HEK293 (cell line): ENCODE measurements at regions not wholly inside any gene's neighbourhood (a gene's known extent, or its start where the extent isn't known, plus 50 kb on each side); places are given as distances from the start of the nearest gene placed in this dataset.

ENCODE experiments used
- CTCF ChIA-PET: fragments of 350-600 bp; formaldehyde crosslinking; extraction: SDS; loops from one replicate; lab custom pipeline; 2021; ENCODE audit warnings: antibody characterized with exemption; lab: Yijun Ruan, JAX
- POLR2A ChIA-PET: fragments of 300-600 bp; formaldehyde crosslinking; extraction: SDS; loops from one replicate; lab custom pipeline; 2020; ENCODE audit warnings: antibody characterized with exemption, inconsistent platforms; lab: Yijun Ruan, JAX
- H3K27ac ChIP-seq: fragments of 200-500 bp; sonication (Bioruptor generic); 2 replicates; pipeline ENCODE4 v1.5.1; 2014; ENCODE audit warnings: low read depth, low read length, control low read depth, inconsistent platforms; ENCODE audit errors: extremely low read depth
- H3K36me3 ChIP-seq, 2 experiments: fragments of 200-500 bp in 1 of 2; sonication (Bioruptor generic) in 1 of 2; 1 replicate in 1 of 2; 2 replicates in 1 of 2; pipeline ENCODE4 v1.5.1; 2014 to 2017; ENCODE audit warnings: inconsistent platforms in 2 of 2, low read length in 2 of 2; ENCODE audit not compliant: control insufficient read depth in 2 of 2, insufficient read depth in 1 of 2
- H3K4me1 ChIP-seq: fragments of 200-500 bp; sonication (Bioruptor generic); 2 replicates; pipeline ENCODE4 v1.5.1; 2014; ENCODE audit warnings: mild to moderate bottlenecking, low read length, inconsistent platforms; ENCODE audit not compliant: control insufficient read depth, insufficient read depth
- H3K4me3 ChIP-seq: 2 replicates; pipeline ENCODE4 v1.5.1; 2011; ENCODE audit warnings: low read depth, mild to moderate bottlenecking, control low read depth, low read length, moderate library complexity
- H3K9me3 ChIP-seq: fragments of 200-500 bp; sonication (Bioruptor generic); 2 replicates; pipeline ENCODE4 v1.5.1; 2014; ENCODE audit warnings: low read depth, low read length, inconsistent platforms; ENCODE audit not compliant: control insufficient read depth, insufficient read depth
- BCL6B ChIP-seq: fragments of 450-650 bp; formaldehyde crosslinking; IDR thresholded peaks from 2 replicates; pipeline ENCODE4 v1.5.1; 2017; ENCODE audit warnings: missing biosample characterization, missing genetic modification characterization
- GLI2 ChIP-seq: fragments of 450-650 bp; formaldehyde crosslinking; IDR thresholded peaks from 2 replicates; pipeline ENCODE4; 2017; ENCODE audit warnings: missing biosample characterization, missing genetic modification characterization, low read depth, borderline replicate concordance
- GLIS1 ChIP-seq: fragments of 450-650 bp; formaldehyde crosslinking; IDR thresholded peaks from 2 replicates; pipeline ENCODE4 v1.5.1; 2016; ENCODE audit warnings: missing biosample characterization, missing genetic modification characterization
- TRIM28 ChIP-seq: IDR thresholded peaks from 2 replicates; pipeline ENCODE4 v1.6.1; 2011; ENCODE audit warnings: low read length, control low read depth, borderline replicate concordance
- WT1 ChIP-seq: fragments of 450-650 bp; formaldehyde crosslinking; IDR thresholded peaks from 2 replicates; pipeline ENCODE4 v1.5.1; 2016; ENCODE audit warnings: missing biosample characterization, missing genetic modification characterization
- ZBTB10 ChIP-seq: fragments of 450-650 bp; formaldehyde crosslinking; IDR thresholded peaks from 2 replicates; pipeline ENCODE4 v1.5.1; 2016; ENCODE audit warnings: missing biosample characterization, missing genetic modification characterization
- ZEB2 ChIP-seq: fragments of 450-650 bp; formaldehyde crosslinking; IDR thresholded peaks from 2 replicates; pipeline ENCODE4 v1.5.1; 2016; ENCODE audit warnings: missing biosample characterization, missing genetic modification characterization
- ZFP41 ChIP-seq: fragments of 450-650 bp; formaldehyde crosslinking; IDR thresholded peaks from 2 replicates; pipeline ENCODE4 v1.5.1; 2016; ENCODE audit warnings: missing biosample characterization, missing genetic modification characterization, borderline replicate concordance
- ZNF10 ChIP-seq: fragments of 450-650 bp; formaldehyde crosslinking; IDR thresholded peaks from 2 replicates; pipeline ENCODE4 v1.5.1; 2017; ENCODE audit warnings: missing biosample characterization, missing genetic modification characterization
- ZNF121 ChIP-seq: fragments of 450-650 bp; formaldehyde crosslinking; IDR thresholded peaks from 2 replicates; pipeline ENCODE4 v1.5.1; 2016; ENCODE audit warnings: missing biosample characterization, missing genetic modification characterization
- ZNF221 ChIP-seq: fragments of 450-650 bp; formaldehyde crosslinking; IDR thresholded peaks from 2 replicates; pipeline ENCODE4 v1.5.1; 2017; ENCODE audit warnings: missing biosample characterization, missing genetic modification characterization, borderline replicate concordance
- ZNF280D ChIP-seq: fragments of 450-650 bp; formaldehyde crosslinking; IDR thresholded peaks from 2 replicates; pipeline ENCODE4 v1.5.1; 2016; ENCODE audit warnings: missing biosample characterization, missing genetic modification characterization
- ZNF449 ChIP-seq: fragments of 450-650 bp; formaldehyde crosslinking; IDR thresholded peaks from 2 replicates; pipeline ENCODE4 v1.5.1; 2017; ENCODE audit warnings: missing biosample characterization, mild to moderate bottlenecking, missing genetic modification characterization, moderate library complexity
- ZNF473 ChIP-seq: fragments of 450-650 bp; formaldehyde crosslinking; IDR thresholded peaks from 2 replicates; pipeline ENCODE4 v1.5.1; 2017; ENCODE audit warnings: missing biosample characterization, missing genetic modification characterization
- ZNF488 ChIP-seq: fragments of 450-650 bp; formaldehyde crosslinking; IDR thresholded peaks from 2 replicates; pipeline ENCODE4 v1.5.1; 2016; ENCODE audit warnings: missing biosample characterization, missing genetic modification characterization
- ZNF626 ChIP-seq: fragments of 450-650 bp; sonication (Bioruptor Pico); formaldehyde crosslinking; IDR thresholded peaks from 2 replicates; pipeline ENCODE4 v1.5.1; 2018; ENCODE audit warnings: missing biosample characterization, missing genetic modification characterization, inconsistent platforms
- ZNF658 ChIP-seq: fragments of 450-650 bp; formaldehyde crosslinking; IDR thresholded peaks from 2 replicates; pipeline ENCODE4; 2016; ENCODE audit warnings: missing biosample characterization, missing genetic modification characterization
- ZNF837 ChIP-seq: fragments of 450-650 bp; formaldehyde crosslinking; IDR thresholded peaks from 2 replicates; pipeline ENCODE4 v1.5.1; 2016; ENCODE audit warnings: missing biosample characterization, missing genetic modification characterization
- ZSCAN5A ChIP-seq: fragments of 450-650 bp; formaldehyde crosslinking; IDR thresholded peaks from 2 replicates; pipeline ENCODE4 v1.5.1; 2016; ENCODE audit warnings: missing biosample characterization, missing genetic modification characterization

GRCh38 chr3:132783152-132783551 lies 60.9 kb upstream of the NPHP3 start:
- TF ChIP-seq ZNF280D (no peak), ZNF488 (tag by site-specific recombination) (no peak), ZNF221 (no peak), ZNF10 (tag by site-specific recombination) (no peak), ZNF473 (tag by site-specific recombination) (no peak), BCL6B (no peak), ZNF449 (tag by site-specific recombination) (no peak), ZNF121 (no peak), ZFP41 (no peak), GLIS1 (tag by site-specific recombination) (no peak), ZSCAN5A (no peak), WT1 (no peak), ZNF837 (no peak), ZNF626 (no peak), TRIM28 (no peak), ZBTB10 (tag by site-specific recombination) (no peak), GLI2 (tag by site-specific recombination) (no peak), ZNF658 (tag by site-specific recombination) (no peak), ZEB2 (no peak)
- ChIA-PET POLR2A (no interaction called here), CTCF (no interaction called here)
- Histone ChIP-seq H3K36me3 (no peaks in the 10 kb centered on the region), H3K27ac (no peak overlapping the region), H3K4me1 (no peaks in the 10 kb centered on the region), H3K9me3 (no peaks in the 10 kb centered on the region), H3K4me3 (no peak overlapping the region)
